Stromal cell of bone marrow (primary cell): ENCODE measurements at regions not wholly inside any gene's neighbourhood (a gene's known extent, or its start where the extent isn't known, plus 50 kb on each side); places are given as distances from the start of the nearest gene placed in this dataset.

Experiments
- DNase-seq: peaks from one replicate; pipeline ENCODE4 v3.0.0-alpha.2; 2012; ENCODE audit warnings: low read depth

DNA sequence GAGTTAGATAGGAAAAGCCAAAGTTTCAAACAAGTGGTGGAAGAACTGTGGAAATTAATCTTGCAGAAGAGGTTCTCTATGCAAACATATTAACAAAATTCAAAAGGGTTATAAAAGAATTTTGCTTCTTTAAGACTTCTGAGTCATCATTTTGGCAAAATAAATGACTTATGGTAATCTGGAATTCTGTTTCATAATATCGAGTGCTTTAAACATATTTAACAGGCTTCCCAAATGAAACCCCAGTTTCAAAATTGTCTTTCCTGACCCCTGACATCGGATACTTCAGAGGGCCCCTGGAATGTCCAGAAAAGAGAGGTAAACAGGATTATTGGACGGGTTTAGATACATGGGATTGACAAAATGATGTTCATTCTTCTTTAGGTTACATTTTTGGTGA, 444.6 kb downstream of the HTR7 start:
- DNase-seq, result no peak

DNA sequence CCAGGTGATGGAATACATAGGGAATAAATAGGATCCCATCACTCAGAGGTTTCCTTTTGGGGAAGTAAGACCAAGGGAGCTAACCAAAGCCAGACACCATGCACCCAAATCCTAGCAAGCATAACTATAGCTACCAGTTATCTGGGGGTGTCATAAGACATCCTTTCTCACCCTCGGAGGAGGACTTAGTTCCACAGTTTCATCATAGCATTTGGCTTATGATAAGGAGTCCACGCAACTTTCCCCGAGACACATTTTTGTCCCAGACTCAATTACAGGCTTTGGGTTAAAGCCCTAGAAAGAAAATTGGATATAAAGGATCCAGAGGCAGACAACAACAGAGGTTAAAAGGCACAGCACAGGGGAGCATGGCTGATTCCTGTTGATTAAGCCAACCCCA, 442.9 kb downstream of the HTR7 start:
- no peak for DNase-seq

DNA sequence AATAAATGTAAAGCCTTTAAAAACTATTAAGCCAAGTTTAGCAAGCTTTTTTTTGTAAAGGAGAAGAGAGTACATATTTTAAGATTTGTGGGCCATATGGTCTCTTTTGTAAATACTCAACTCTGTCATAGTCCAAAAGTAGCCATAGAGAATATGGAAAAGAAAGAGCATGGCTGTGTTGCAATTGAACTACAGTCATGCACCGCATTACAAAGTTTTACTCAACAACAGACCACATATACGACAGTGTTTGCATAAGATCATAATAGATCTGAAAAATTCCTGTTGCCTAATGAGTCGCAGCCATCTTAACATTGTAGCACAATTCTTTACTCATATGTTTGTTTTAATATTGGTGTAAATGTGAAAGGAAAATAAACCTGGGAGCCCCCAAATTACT, 440.8 kb downstream of the HTR7 start:
- peak; percentile 68 for DNase-seq

DNA sequence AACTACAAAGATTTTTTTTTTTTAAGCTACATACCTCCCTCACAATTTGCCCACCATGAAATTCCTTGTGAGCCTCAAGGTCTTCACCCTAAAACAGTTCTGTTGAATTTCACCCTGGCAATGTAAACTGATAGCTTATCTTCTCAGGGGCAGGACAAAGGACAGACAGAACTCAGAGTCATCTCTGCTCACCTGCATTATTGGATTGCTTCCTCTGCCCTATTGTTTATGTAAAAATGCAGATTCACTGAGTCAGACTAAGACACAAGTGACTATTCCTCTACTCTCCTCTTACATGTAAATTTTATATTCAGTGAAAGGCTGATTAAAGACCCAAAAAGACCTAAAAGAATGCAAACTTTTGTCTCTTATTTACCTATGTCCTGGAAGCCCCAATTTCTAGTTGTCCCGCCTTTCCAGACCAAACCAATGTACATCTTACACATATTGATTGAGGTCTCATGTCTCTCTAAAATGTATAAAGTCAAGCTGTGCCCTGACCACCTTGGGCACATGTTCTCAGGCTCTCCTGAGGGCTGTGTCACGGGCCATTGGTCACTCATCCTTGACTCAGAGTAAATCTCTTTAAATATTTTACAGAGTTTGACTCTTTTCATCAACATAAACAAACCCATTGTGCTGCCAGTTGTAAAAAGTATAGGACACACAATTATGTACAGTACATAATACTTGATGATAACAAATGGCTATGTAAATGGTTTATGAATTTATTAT, 440.2 kb downstream of the HTR7 start:
- DNase-seq, result no peak

DNA sequence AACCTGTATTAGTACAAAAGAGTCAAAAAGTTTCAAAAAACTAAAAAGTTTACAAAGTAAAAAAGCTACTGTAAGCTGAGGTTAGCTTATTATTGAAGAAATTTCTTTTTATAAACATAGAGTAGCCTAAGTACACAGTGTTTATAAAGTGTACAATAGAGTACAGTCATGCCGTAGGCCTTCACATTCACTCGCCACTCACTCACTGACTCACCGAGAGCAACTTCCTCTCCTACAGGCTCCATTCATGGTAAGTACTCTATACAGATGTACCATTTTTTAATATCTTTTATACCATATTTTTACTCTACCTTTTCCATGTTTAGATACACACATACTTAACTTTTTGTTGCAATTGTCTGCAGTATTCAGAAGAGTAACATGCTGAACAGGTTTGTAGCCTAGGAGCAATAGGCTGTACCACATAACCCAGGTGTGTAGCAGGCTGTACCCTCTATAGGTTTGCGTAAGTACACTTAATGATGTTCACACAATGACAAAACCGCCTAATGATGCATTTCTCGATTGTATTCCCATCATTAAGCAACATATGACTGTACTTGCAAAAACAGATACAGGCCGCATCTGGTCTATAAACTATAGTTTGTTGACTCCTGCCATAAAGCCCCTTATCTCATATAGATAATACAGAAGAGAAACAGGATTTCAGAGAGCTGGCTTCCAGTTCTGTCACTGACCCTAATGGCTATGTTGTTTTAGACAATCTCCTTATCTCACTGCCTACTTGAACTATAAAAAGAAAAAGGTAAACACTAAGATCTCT, 438.8 kb downstream of the HTR7 start:
- DNase-seq, result peak; percentile 62

DNA sequence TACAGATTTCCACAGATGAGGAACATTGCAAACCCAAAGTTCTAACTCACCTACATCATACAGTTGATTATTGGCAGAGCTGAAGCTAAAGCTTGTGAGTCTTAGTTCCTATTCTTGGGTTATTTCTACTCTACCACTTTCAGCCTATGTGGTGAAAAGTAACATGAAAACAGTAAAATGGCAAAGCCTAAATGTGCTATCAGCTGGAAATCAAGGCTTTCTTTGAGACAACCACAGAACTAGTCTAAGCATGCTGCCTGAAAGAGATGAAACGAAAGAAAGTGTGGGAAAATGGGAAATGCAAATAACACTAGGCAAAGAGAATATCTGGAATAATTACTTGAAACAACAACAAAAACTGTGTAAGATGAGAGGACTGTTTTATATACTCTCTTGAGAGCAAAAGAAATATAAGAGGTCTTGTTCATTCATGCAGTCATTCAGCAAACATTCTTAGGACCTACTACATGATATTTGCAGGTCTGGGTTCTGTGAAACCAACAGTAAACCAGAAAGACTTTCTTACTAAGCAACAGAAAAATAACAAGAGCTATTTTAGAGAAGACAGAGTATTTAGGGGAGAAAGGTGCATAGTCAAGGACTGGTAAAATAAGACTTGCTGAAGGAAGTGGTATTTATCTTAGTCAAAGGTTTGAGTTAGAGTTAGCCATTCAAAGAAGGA, 437.1 kb downstream of the HTR7 start:
- DNase-seq, result no peak

DNA sequence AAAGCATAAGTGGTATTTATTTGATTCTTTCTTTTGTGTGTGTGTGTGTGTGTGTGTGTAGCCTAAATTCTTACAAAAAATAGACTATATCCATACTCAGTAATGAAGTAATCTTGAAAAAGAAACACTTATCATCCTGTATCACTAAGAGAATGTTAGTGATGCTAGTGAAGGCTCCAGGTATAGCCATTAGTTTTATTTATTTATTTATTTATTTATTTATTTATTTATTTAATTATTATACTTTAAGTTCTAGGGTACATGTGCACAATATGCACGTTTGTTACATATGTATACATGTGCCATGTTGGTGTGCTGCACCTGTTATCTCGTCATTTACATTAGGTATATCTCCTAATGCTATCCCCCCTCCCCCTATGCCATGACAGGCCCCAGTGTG, 436.0 kb downstream of the HTR7 start:
- no peak for DNase-seq

DNA sequence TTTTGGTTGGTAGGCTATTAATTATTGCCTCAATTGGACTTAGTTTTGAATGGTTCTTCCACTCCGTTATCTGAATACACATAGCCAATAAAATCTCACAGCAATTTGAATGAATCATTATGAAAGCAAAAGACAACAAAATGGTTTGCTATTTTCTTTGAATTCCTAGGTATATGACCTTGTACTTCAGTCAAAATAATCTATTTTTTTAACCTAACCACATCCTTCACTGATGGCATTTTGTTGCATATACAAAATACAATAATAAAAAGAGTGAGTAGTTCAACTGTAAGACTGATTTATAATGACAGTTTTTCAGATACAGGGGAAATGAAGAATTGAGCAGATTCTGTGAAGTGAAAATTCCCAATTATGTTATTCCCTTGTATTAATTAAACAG, 433.1 kb downstream of the HTR7 start:
- DNase-seq, result no peak

DNA sequence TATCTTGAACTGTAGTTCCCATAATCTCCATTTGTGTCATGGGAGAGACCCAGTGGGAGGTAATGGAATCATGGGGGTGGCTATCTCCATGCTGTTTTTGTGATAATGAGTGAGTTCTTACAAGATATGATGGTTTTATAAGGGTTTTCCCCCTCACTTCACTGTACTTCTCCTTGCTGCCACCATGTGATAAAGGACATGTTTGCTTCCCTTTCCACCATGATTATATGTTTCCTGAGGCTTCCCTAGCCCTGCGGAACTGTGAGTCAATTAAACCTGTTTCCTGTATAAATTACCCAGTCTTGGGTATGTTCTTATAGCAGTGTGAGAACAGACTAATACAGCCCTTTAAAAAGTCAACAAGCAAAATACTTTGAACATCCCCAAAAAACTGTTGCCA, 427.7 kb downstream of the HTR7 start:
- DNase-seq, result no peak

DNA sequence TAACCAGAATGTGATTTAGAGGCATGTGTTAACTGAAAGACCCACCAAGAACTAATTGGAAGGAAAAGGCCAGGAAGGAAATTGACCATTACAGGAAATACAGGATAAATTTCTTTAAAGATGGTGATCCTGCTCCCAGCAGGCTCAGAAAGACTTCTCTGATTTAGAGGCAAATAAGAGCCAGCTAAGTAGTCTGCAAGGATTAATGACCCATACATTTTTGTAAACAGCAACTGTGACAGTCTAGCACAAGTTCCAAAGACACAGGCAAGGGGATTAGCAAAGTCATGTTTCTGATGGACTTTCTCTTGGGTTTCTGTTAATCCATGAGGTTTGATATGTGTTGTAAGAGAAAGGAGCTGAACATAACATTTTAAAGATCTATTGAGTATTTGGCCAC, 425.0 kb downstream of the HTR7 start:
- DNase-seq, result no peak

DNA sequence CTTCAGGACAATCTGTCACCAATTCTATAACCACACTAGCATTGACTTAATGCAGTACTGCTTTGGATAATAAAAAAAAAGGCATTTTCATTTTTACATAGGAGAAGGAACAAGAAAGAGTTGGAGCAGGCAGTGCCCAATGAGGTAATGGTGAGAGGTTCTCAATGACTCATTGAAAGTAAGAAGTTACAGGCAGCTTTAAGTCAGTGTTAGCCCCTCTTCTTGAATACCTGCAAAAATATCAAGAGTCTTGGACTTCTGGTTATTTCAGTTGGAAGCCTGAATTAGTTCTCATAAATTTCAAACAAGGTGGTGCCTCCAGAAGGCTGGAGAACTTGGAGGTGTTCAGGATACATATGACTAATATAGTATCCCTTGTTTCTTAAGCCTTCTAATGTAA, 422.5 kb downstream of the HTR7 start:
- DNase-seq, result no peak

DNA sequence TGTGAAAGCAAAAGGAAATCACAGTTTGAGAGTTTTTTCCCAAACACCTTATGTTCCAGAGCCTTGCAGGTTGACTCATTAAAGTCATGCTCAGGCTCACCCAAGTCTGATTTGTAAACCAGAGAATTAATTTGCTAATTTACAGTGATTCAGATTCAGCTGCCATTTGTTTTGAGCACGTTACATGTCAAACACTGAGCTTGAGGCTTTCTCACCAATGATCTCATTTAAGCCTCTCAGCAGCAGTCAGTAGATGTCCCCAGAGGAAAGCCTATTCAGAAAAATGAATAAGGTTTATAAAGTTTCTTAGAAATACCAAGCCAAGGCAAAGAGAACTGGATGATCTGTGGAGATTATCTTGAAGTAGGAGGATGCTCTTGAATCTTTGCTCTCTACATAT, 420.4 kb downstream of the HTR7 start:
- peak; percentile 54 for DNase-seq

DNA sequence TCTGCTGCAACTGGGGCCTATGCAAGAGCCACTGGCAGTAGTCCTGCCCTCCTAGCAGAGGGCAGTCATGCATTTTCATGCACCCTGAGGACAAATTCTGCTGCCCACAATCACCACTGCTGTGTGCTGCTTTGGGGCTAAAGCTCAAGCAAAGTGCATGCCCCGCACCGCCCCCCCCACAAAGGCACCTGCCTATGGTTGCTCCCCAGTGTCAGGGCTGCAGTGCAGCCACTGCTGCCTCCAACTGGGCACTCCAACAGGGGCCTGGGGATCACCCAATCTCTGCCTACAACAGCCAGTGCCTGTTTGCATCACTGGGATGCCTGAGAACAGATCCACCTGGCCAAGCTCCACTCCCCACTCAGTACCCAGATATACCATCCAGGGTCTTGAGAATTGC, 417.0 kb downstream of the HTR7 start:
- DNase-seq, result no peak

DNA sequence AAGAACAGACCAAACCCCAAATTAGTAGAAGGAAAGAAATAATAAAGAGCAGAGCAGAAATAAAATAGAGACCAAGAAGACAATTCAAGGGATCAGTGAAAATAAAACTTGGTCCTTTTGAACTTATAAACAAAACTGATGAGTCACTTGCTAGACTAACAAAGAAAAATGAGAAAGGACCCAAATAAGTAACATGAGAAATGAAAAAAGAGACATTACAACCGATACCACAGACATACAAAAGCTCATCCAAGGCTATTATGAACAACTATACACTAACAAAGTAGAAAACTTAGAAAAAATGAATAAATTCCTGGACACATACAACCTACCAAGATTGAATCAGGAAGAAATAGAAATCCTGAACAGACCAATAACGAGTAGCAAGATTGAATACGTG, 414.5 kb downstream of the HTR7 start:
- no peak for DNase-seq

DNA sequence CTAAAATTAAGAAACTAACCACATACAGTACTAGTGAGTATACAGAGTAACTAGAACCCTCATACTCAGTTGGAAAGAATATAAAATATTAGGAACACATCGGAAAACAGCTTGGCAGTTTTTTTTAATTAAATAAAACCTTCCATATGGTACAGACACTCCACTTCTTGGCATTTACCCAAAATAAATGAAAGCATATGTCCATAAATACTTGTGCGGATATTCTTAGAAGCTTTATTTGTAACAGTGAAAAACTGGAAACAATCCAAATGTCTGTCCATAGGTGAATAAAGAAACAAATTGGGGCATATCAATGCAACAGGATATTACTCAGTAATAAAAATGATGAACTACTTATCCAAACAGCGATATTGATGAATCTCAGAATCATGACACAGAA, 410.0 kb downstream of the HTR7 start:
- DNase-seq, result no peak

DNA sequence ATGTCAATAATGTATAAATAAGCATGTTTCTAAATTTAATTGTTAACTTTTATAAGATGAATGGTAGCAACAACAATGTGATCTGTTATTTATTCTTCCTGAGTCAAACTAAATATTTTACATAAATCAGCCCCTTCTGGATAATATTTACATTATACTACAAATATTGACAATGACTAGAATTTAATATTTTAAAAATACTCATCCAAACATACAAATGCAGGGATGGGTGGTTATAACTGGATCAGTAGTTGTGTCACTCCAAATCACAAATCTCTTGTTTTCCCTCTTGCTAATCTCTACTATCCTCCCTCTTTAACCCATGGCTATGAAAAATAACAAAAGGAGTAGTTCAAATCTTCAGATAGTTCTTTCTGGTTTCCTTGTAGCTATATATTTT, 407.0 kb downstream of the HTR7 start:
- no peak for DNase-seq

DNA sequence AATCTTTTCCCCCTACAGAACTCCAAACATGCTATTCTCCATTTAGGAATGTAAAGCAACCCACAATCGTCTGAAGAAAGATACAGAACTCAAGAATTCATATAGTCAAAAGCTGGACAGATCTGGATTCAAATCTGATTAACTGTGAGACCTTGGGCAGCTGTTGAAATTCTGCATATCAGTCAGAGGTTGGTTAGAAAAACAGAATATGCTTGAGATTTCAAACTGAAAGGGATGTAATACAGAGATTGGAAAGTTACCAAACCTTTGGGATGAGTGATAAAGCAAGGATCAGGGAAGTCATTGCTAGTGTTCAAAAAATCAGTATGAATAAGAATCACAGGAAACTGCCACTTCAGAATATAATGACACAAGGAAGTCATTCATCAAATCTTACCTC, 406.6 kb downstream of the HTR7 start:
- DNase-seq, result no peak

DNA sequence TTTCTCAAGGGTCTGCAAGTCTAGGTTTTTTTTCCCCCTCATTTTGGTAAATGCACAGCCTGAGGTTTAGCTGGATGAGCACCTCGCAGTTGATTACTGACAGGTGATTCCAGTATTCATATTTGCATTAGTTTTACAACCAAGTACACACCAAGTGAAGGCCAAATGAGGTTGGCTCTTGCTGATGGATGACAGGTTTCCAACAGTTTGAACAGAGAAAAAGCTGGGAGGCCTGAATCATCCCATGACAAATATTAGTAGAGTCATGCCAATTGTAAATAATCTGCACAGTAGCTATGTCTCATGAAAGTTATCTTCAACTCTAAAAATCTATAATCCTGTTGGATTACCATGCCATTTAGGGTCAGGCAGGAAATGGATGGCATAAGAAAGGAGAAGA, 399.8 kb downstream of the HTR7 start:
- DNase-seq, result no peak

DNA sequence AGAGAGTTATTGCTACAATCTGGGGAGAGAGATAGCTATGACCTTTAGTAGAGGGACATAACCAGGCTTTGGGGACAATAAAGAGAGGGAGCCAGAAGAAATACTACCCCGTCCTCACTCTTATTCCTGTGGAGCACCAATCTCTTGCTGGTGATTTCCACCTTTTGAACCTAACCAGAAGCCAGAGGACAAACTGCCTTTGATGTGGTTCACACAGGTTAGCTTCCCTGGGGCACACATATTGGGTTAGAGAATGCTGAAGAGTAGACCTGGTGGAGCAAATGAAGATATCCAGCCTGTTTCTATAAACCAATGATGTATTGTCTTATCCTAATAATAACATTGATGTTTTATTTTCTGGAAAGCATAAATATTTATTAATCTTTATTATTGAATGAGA, 399.3 kb downstream of the HTR7 start:
- DNase-seq, result no peak

DNA sequence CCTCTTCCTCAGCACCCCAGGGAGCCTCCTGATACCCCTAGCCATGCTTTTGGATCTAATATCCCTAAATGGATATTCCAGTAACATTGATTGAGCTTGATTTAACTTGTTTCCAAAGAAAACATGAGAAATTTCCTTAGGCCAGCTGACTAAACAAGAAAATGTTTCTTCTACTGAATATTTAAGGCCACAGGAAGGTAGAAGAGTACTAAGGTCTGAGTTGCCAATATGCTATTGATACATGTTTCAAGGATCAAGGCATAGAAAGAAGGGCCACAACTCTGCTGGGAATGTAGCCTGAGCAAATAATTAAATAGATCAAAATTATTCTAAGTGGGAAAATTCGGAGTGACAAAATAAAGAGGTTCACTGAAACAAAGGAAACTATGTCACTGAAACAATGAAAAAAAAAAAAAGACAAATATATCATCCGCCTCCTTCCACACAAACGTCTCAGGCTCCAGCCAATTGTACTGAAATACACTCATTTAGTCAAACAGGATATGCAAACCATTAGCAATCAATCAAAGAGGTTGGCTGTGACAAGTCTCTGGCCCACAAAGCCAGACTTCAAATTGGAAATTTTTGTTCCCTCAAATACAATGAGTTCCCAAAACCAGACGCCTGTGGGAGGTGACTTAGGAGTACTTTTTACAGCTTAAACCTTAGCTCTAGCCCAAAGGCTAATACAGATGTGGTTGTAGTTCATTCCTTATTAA, 396.2 kb downstream of the HTR7 start:
- DNase-seq, result no peak

DNA sequence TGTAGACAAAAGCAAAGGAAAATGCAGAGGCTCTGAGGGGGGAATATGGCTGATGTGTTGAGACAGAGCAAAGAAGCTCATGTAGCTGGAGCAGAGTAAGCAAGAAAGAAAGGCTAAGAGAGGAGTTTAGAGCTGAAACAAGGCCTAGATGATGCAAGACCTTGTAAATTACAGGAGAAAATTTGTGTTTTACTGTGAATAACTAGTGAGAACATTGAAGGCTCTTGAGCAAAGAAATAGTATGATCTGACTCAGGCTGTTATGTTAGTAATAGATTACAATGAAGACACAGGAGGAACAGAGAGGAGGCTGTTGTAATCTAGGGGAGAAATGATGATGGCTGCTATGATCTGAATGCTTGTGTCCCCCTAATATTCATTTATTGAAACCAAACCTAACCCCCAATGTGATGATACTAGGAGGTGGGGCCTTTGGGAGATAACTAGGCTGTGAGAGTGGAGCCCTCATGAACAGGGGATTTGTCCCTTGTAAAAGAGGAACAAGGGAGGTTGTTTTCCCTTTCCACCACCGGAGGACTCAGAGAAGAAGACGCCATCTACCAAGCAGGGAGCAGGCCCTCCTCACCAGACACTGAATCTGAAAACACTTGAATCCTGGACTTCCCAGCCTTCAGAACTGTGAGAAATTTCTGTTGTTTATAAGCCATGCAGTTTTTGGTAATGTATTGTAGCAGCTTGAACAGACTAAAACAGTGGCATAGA, 394.9 kb downstream of the HTR7 start:
- DNase-seq, result peak; percentile 26

DNA sequence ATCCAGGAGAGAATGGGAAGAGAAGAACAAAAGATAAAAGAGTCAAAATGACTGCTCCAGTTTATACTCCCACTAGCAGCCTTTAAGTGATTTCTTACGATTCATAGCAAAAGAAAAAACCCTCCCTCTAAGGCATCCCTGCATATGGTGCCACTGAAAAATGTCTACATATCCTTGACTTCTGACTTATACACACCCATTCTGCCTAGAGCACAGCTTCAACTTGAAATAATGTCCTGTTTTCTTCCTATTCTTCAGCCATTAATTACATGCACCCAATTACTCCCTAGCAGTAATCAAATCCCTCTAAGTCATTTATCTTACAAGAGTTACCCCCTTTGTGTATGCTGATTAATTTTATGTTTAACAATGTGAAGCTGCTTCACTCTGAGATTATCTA, 393.5 kb downstream of the HTR7 start:
- no peak for DNase-seq
